Astrocyte of the spinal cord (primary cell): ENCODE measurements at regions not wholly inside any gene's neighbourhood (a gene's known extent, or its start where the extent isn't known, plus 50 kb on each side); places are given as distances from the start of the nearest gene placed in this dataset.
A peak's percentile ranks its signal among the peaks of the same experiment; 100 is the strongest.

ENCODE experiments used
- DNase-seq: peaks from one replicate; pipeline ENCODE4 v3.0.0; 2011; ENCODE audit warnings: low read depth, low spot score
- H3K4me3 ChIP-seq: 2 replicates; pipeline ENCODE4 v1.5.1; 2011; ENCODE audit warnings: low read depth, mild to moderate bottlenecking, low read length, moderate library complexity
- CTCF ChIP-seq: IDR thresholded peaks from 2 replicates; pipeline ENCODE4 v1.5.1; 2012; ENCODE audit warnings: low read depth, mild to moderate bottlenecking, low read length, inconsistent platforms
- in situ Hi-C: cut with HindIII; loops from 2 replicates; pipeline ENCODE4 v1.10.0; 2017; ENCODE audit warnings: low sequenced_read_pairs

GRCh38 chr10:80909254-80909653 lies 371.6 kb downstream of the SH2D4B start:
- no peak overlapping the region for H3K4me3 ChIP-seq
- in situ Hi-C loops = no loop called here
- no peak for DNase-seq
- no peak for TF ChIP-seq CTCF

- in situ Hi-C loops = no loop called here
- no peak for TF ChIP-seq CTCF
- DNase-seq = no peak
- H3K4me3 ChIP-seq = no peak overlapping the region
Observed at GRCh38 chr10:80917636-80918035, 379.9 kb downstream of the SH2D4B start.

GRCh38 chr10:80921032-80921431 lies 383.3 kb downstream of the SH2D4B start:
- no peak for TF ChIP-seq CTCF
- in situ Hi-C loops = no loop called here

GRCh38 chr10:80924063-80924952 lies 386.6 kb downstream of the SH2D4B start:
- in situ Hi-C loops = no loop called here
- peak; percentile 64 for TF ChIP-seq CTCF
- H3K4me3 ChIP-seq = no peak overlapping the region
- DNase-seq = peak; percentile 32

More at GRCh38 chr10:80921032-80921431, 383.3 kb downstream of the SH2D4B start:
- no peak for DNase-seq
- H3K4me3 ChIP-seq = no peak overlapping the region

- TF ChIP-seq CTCF = no peak
- no peak overlapping the region for H3K4me3 ChIP-seq
- in situ Hi-C loops = no loop called here
- DNase-seq = no peak
Observed at GRCh38 chr10:80927419-80928078, 389.8 kb downstream of the SH2D4B start.

- in situ Hi-C loops = no loop called here
- no peak for DNase-seq
Observed at GRCh38 chr10:80938903-80939302, 401.2 kb downstream of the SH2D4B start.

More at GRCh38 chr10:80938903-80939302, 401.2 kb downstream of the SH2D4B start:
- H3K4me3 ChIP-seq = no peak overlapping the region
- TF ChIP-seq CTCF = no peak
